Ovary (tissue), 7 donors: ENCODE measurements at regions not wholly inside any gene's neighbourhood (a gene's known extent, or its start where the extent isn't known, plus 50 kb on each side); places are given as distances from the start of the nearest gene placed in this dataset.

Experiments used
- DNase-seq, 5 donors: peaks; one replicate each; pipeline ENCODE4 v3.0.0-alpha.2; 2019 to 2020
- H3K27ac ChIP-seq, 2 donors: fragments of 200-600 bp; one replicate each; pipeline versions ENCODE4 v1.5.1 to v1.8.0; 2019 to 2022
- H3K27me3 ChIP-seq: fragments of 200-600 bp; one replicate; pipeline ENCODE4 v1.8.0; 2022
- H3K36me3 ChIP-seq: fragments of 200-600 bp; sonication (generic); one replicate; pipeline ENCODE4 v1.5.1; 2019
- H3K4me1 ChIP-seq: one replicate; pipeline ENCODE4 v1.8.1; 2013; ENCODE audit warnings: mild to moderate bottlenecking, moderate library complexity; ENCODE audit not compliant: insufficient read depth
- H3K4me3 ChIP-seq: fragments of 200-600 bp; sonication (generic); one replicate; pipeline ENCODE4 v1.5.1; 2017
- H3K9me3 ChIP-seq, 2 donors: fragments of 200-600 bp in 1 of 2; sonication (generic) in 1 of 2; one replicate each; pipeline versions ENCODE4 v1.5.1 to v1.8.1; 2013 to 2019; ENCODE audit warnings: mild to moderate bottlenecking in 1 of 2, moderate library complexity in 1 of 2
- CTCF ChIP-seq, 3 donors: fragments of 450-650 bp in 2 of 3; fragments of 200-600 bp in 1 of 3; IDR thresholded peaks; one replicate each; pipeline versions ENCODE4 v1.5.1 to v1.8.0; 2016 to 2022; ENCODE audit warnings: antibody characterized with exemption in 3 of 3, mild to moderate bottlenecking in 1 of 3
- EP300 ChIP-seq: sonication (generic); formaldehyde crosslinking; IDR thresholded peaks from one replicate; pipeline ENCODE4 v1.6.1; 2017; ENCODE audit warnings: antibody characterized with exemption
- POLR2A ChIP-seq: fragments of 450-650 bp; IDR thresholded peaks from one replicate; pipeline ENCODE4 v1.6.1; 2017; ENCODE audit warnings: antibody characterized with exemption, mild to moderate bottlenecking, moderate library complexity
- WGBS, 3 donors: extraction: QIAGEN DNeasy Blood & Tissue Kit in 1 of 3; methylation state at CpG; one replicate each; pipeline versions ENCODE4 v1.1.5 to v1.1.7; 2013 to 2017; 5-methylcytosine and 5-hydroxymethylcytosine counted together
- intact Hi-C, 4 donors: fragments of 100-400 bp; cut with DNase I; formaldehyde crosslinking; loops; one replicate each; pipeline versions ENCODE4 v1.11.0 to v1.15.1; 2022 to 2023
- donor health status: DM: no; HTN: no; CAD: no; lungs with moderate emphysema.
- donor health status: DM: no; HTN: no; CAD: no.
- donor health status: Bipolar disorder and iron deficiency.
- donor health status: DM: no; HTN: no; CAD: no.
- donor health status: DM: yes; HTN: yes; CAD: no.

- Histone ChIP-seq H3K27ac (no peak overlapping the region), H3K4me3 (no peak overlapping the region), H3K36me3 (no peaks in the 10 kb centered on the region), H3K4me1 (no peaks in the 10 kb centered on the region), H3K9me3 (no peaks in the 10 kb centered on the region), H3K27me3 (no peaks in the 10 kb centered on the region)
- intact Hi-C loops, result loop anchor here in 1 of 4 donors (10.0 kb wide), 1 partner anchor 478 kb away; no protein-coding TSS in a partner anchor
- no peak for DNase-seq
- 52 to 73% (median 64%) methylated on average over 1 of the region's 1 CpG for WGBS, 3 donors
- TF ChIP-seq EP300, result no peak
- TF ChIP-seq POLR2A, result no peak
- TF ChIP-seq CTCF (IDR thresholded peaks at IDR 0.05), result no peak
Measured at GRCh38 chr3:164393171-164393570, 685.1 kb downstream of the SI start.

- H3K4me1 ChIP-seq, result no peaks in the 10 kb centered on the region
- no peak overlapping the region for H3K4me3 ChIP-seq
- no peak overlapping the region for H3K27ac ChIP-seq
- no peaks in the 10 kb centered on the region for H3K9me3 ChIP-seq
- TF ChIP-seq CTCF (IDR thresholded peaks at IDR 0.05) (no peak), POLR2A (no peak), EP300 (no peak)
- no peak for DNase-seq
- no peaks in the 10 kb centered on the region for H3K36me3 ChIP-seq
- intact Hi-C loops, result loop anchor here in 1 of 4 donors (10.0 kb wide), 1 partner anchor 475 kb away; no protein-coding TSS in a partner anchor
- H3K27me3 ChIP-seq, result no peaks in the 10 kb centered on the region
Measured at GRCh38 chr3:164390046-164390445, 688.2 kb downstream of the SI start.

GRCh38 chr3:164387236-164387635 is 691.1 kb downstream of the SI start:
- intact Hi-C loops, result no loop called here
- Histone ChIP-seq H3K4me1 (no peaks in the 10 kb centered on the region), H3K4me3 (no peak overlapping the region), H3K36me3 (no peaks in the 10 kb centered on the region), H3K27me3 (no peaks in the 10 kb centered on the region), H3K27ac (no peak overlapping the region), H3K9me3 (no peaks in the 10 kb centered on the region)
- TF ChIP-seq EP300 (no peak), POLR2A (no peak), CTCF (IDR thresholded peaks at IDR 0.05) (no peak)
- WGBS, 3 donors, result 94 to 97% (median 96%) methylated on average over 1 of the region's 1 CpG
- DNase-seq, result no peak

GRCh38 chr3:164380156-164380555 is 698.1 kb downstream of the SI start:
- no peaks in the 10 kb centered on the region for H3K4me1 ChIP-seq
- DNase-seq, result no peak
- H3K27ac ChIP-seq, result no peak overlapping the region
- H3K36me3 ChIP-seq, result no peaks in the 10 kb centered on the region
- intact Hi-C loops, result no loop called here
- no peak overlapping the region for H3K4me3 ChIP-seq
- TF ChIP-seq CTCF (IDR thresholded peaks at IDR 0.05) (no peak), EP300 (no peak), POLR2A (no peak)
- H3K27me3 ChIP-seq, result no peaks in the 10 kb centered on the region
- 89 to 95% (median 89%) methylated on average over 3 of the region's 3 CpGs for WGBS, 3 donors
- H3K9me3 ChIP-seq, result no peaks in the 10 kb centered on the region

- Histone ChIP-seq H3K36me3 (no peaks in the 10 kb centered on the region), H3K27ac (no peak overlapping the region), H3K27me3 (no peaks in the 10 kb centered on the region), H3K9me3 (no peaks in the 10 kb centered on the region), H3K4me3 (no peak overlapping the region), H3K4me1 (no peaks in the 10 kb centered on the region)
- 28 to 48% (median 30%) methylated on average over 2 of the region's 2 CpGs for WGBS, 3 donors
- TF ChIP-seq EP300, result no peak
- DNase-seq, result no peak
- intact Hi-C loops, result no loop called here
Measured at GRCh38 chr3:164377466-164377865, 700.8 kb downstream of the SI start.
